DMS 273 (cell line): ENCODE measurements at regions not wholly inside any gene's neighbourhood (a gene's known extent, or its start where the extent isn't known, plus 50 kb on each side); places are given as distances from the start of the nearest gene placed in this dataset.

Experiments used
- DNase-seq: peaks from one replicate; lab custom pipeline; 2025; ENCODE audit not compliant: unreplicated experiment; lab: John Stamatoyannopoulos, UW

DNA sequence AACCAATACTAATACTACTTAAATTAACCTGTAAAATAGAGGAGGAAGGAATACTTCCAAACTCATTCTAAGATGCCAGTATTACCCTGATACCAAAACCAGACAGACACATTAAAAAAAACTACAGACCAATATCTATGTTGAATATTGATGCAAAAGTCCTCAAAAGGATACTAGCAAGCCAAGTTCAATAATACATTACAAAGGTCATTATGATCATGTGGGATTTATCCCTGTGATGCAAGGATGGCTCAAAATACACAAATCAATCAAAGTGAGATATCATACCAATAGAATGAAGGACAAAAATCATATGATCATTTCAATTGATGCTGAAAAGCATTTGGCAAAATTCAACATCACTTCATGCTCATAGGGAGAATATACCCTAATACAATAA lies 97.2 kb upstream of the ATXN7L3B start:
- no peak for DNase-seq

GRCh38 chr12:74441872-74442271 lies 95.8 kb upstream of the ATXN7L3B start:
- no peak for DNase-seq

GRCh38 chr12:74446466-74446865 lies 91.2 kb upstream of the ATXN7L3B start:
- no peak for DNase-seq

DNA sequence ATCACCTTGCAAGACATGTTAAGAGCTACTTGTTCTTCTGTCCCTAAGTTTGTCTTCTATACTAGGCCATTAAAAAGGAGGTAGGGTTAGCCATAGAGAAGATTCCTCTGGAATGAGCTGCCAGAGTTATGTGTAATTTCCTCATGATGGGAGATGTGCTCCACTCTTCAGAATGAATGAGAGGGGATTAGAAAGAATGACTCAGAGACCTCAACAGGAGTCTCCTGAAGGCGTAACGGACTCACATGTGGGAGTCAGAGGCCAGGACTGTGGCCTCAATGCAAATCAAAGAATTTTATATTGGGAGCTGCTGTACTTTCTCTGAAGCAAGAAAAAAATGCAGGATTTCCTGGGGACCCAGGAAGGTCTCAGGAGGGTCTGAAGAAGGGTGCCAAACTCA lies 87.8 kb upstream of the ATXN7L3B start:
- DNase-seq, result no peak

DNA sequence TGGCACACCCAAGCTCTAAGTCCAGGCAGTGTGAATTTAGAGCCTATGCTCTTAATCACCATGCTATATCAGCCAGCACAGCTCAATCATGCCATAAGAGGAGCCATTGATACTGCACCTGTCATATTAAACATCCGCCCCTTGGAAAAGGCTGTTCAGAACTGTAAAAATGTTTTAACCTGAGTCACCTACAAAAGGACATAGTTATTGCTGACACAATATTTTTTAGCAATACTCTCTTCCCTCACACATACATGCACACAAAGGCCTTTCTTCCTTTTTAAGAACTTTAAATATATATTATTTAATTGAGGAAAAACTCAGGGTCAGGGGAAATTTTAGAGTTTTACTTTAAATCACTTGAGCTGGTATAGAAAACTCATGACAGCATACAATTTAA lies 83.5 kb upstream of the ATXN7L3B start:
- no peak for DNase-seq

DNA sequence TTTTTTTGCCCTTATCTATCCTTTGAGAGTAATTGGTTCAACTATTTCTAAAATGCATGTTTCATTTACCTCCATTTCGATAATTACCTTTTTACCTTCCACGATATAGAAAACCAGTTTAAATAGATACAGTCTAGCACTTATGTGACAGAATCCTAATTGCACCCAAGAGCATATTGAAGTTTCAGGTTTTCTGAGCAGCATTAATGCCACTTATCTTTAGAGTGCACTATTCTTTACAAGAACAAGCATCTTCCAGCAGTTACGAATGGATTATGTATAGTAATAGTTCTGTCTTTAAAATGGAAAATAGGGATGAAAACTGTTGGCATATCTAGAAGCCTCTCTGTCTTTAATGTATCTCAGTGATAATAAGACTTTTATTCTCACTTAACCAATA lies 82.2 kb upstream of the ATXN7L3B start:
- no peak for DNase-seq

- no peak for DNase-seq
Measured at GRCh38 chr12:74456431-74456830, 81.2 kb upstream of the ATXN7L3B start.

DNA sequence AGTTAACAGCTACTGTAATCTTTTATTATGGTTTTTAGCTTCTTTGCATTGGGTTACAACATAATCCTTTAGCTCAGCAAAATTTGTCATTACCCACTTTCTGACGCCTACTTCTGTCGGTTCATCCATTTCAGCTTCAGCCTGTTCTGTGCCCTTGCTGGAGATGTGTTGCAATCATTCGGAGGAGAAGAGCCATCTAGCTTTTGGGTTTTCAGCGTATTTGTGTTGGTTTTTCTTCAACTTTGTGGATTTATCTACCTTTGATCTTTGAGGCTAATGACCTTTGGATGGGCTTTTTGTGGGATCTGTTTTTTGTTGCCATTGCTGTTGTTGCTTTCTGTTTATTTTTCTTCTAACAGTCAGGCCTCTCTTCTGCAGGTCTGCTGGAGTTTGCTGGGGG lies 69.2 kb upstream of the ATXN7L3B start:
- DNase-seq, result no peak

GRCh38 chr12:74476234-74476633 lies 61.4 kb upstream of the ATXN7L3B start:
- no peak for DNase-seq

- no peak for DNase-seq
Measured at GRCh38 chr12:74481078-74481477, 56.6 kb upstream of the ATXN7L3B start.

DNA sequence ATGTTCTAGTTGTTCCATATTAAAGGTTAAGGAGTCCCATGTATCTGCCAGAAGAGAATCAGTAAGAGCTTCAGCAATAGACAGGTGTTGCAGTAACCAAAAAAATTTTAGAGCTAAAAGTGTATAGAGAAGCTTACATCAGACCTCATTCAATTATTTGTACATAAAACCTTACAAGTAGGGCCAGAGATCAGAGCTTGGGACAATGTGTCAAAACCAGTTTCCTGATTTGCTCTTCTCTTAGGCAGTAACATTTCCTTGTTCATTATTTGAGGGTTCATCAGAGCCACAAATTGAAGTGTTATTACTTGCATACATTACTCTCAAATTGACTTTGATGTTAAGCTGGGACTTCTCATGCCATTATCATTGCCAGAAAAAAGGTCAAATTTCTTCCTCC lies 55.5 kb upstream of the ATXN7L3B start:
- DNase-seq, result no peak

- DNase-seq, result no peak
Measured at GRCh38 chr12:74483057-74483456, 54.6 kb upstream of the ATXN7L3B start.
